ENCODE measurements at regions not wholly inside any gene's neighbourhood (a gene's known extent, or its start where the extent isn't known, plus 50 kb on each side); places are given as distances from the start of the nearest gene placed in this dataset.

DNA sequence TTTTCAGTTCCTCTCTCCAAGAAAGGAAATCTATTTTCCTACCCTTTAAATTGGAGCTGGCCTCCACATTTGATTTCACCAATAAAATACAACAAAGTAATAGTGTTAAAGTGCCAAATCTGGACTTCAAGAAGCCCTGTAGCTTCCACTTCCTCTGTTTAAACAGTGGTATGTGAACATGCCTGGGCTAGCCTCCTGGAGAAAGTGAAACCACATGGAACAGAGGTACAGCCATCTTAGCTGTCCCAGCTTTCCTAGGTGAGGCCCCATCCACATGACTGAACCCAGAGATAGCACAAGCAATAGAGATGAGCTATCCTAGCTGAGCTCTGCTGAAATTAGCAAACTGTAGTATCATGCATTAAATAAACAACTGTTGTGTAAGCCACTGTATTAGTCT, 131.8 kb upstream of the VCX start:
- Histone ChIP-seq H3K23me2 (ENCODE audit: insufficient read length, low read depth, low read length, poor library complexity, severe bottlenecking) (no peaks in the 10 kb centered on the region), H3K27ac (ENCODE audit: insufficient read length, low read depth, low read length) (no peak overlapping the region), H3K4me1 (ENCODE audit: insufficient read depth, low read length) (peaks cover 7% of the 10 kb centered on the region; the same call in 1 of the 2 replicates), H3K23ac (ENCODE audit: insufficient read length, low read depth, low read length) (no peak overlapping the region), H3K14ac (ENCODE audit: insufficient read depth, low read length) (no peak overlapping the region), H3K56ac (ENCODE audit: insufficient read length, low read depth, low read length) (no peak overlapping the region), H3K27me3 (ENCODE audit: insufficient read depth, low read length) (no peaks in the 10 kb centered on the region), H3K18ac (ENCODE audit: insufficient read length, low read depth, low read length) (no peak overlapping the region), H3K9ac (ENCODE audit: extremely low read depth, insufficient read length, low read length) (no peak overlapping the region), H3T11ph (ENCODE audit: low read length) (no peak overlapping the region), H3K79me2 (ENCODE audit: insufficient read depth, low read length) (no peaks in the 10 kb centered on the region), H4K20me1 (ENCODE audit: control insufficient read depth, insufficient read depth, insufficient read length) (no peaks in the 10 kb centered on the region), H2BK12ac (ENCODE audit: insufficient read length, low read depth, low read length) (no peak overlapping the region), H4K8ac (replicated peaks; ENCODE audit: insufficient read length, low read depth, low read length) (no peak overlapping the region), H3K79me1 (ENCODE audit: insufficient read depth, low read depth, low read length, poor library complexity, severe bottlenecking) (no peaks in the 10 kb centered on the region), H4K91ac (ENCODE audit: insufficient read length, low read depth, low read length) (no peak overlapping the region), H2BK20ac (ENCODE audit: low read depth, low read length, poor library complexity, severe bottlenecking) (no peak overlapping the region), H3K4ac (ENCODE audit: low read depth, low read length) (no peak overlapping the region), H3K4me2 (ENCODE audit: insufficient read depth, insufficient read length, low read length) (no peak overlapping the region), H3K9me3 (ENCODE audit: control insufficient read depth, low read depth, low read length) (no peaks in the 10 kb centered on the region), H2BK120ac (ENCODE audit: low read depth, low read length, poor library complexity, severe bottlenecking) (no peak overlapping the region), H2AFZ (ENCODE audit: low read length) (no peak overlapping the region), H2AK5ac (ENCODE audit: insufficient read length, low read length) (no peak overlapping the region), H2BK5ac (ENCODE audit: insufficient read length, low read length) (no peak overlapping the region), H2BK15ac (ENCODE audit: low read depth, low read length) (no peak overlapping the region), H4K5ac (ENCODE audit: insufficient read length, low read depth, low read length) (no peak overlapping the region)
- Mint-ChIP-seq H3K36me3 (ENCODE audit: insufficient read depth in 1 of 3, low read depth in 3 of 3) (no peaks in the 10 kb centered on the region), H3K27me3 (ENCODE audit: low read depth) (no peaks in the 10 kb centered on the region), H3K9me3 (0 out of 5 replicates have a peak, but pooled peaks cover 0 to 2% of the 10 kb centered on the region in 2 experiments), H3K4me3 (no peak overlapping the region), H3K4me1 (peaks cover 20 to 31% of the 10 kb centered on the region in 2 experiments), H3K27ac (no peak overlapping the region; a peak in 1 of 7 replicates)
- TF ChIP-seq, protein P1, sequence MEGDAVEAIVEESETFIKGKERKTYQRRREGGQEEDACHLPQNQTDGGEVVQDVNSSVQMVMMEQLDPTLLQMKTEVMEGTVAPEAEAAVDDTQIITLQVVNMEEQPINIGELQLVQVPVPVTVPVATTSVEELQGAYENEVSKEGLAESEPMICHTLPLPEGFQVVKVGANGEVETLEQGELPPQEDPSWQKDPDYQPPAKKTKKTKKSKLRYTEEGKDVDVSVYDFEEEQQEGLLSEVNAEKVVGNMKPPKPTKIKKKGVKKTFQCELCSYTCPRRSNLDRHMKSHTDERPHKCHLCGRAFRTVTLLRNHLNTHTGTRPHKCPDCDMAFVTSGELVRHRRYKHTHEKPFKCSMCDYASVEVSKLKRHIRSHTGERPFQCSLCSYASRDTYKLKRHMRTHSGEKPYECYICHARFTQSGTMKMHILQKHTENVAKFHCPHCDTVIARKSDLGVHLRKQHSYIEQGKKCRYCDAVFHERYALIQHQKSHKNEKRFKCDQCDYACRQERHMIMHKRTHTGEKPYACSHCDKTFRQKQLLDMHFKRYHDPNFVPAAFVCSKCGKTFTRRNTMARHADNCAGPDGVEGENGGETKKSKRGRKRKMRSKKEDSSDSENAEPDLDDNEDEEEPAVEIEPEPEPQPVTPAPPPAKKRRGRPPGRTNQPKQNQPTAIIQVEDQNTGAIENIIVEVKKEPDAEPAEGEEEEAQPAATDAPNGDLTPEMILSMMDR (conservative IDR thresholded peaks at IDR 0.05) = no peak
- DNase-seq = no peak

Data from H9 (cell line).